Mesothelial cell of epicardium (in vitro differentiated cells): ENCODE measurements at regions not wholly inside any gene's neighbourhood (a gene's known extent, or its start where the extent isn't known, plus 50 kb on each side); places are given as distances from the start of the nearest gene placed in this dataset.

Experiments used
- DNase-seq, 2 experiments: peaks; one replicate each; pipeline ENCODE4 v3.0.0; 2021; ENCODE audit warnings: low spot score in 2 of 2; ENCODE audit not compliant: unreplicated experiment in 2 of 2
- H3K27ac Mint-ChIP-seq: 2 replicates; pipeline ENCODE4 v1.8.0; 2021; ENCODE audit warnings: mixed read lengths
- H3K27me3 Mint-ChIP-seq: 2 replicates; pipeline ENCODE4 v1.8.0; 2021; ENCODE audit warnings: low read depth, mixed read lengths
- H3K36me3 Mint-ChIP-seq: 2 replicates; pipeline ENCODE4 v1.8.0; 2021; ENCODE audit warnings: mixed read lengths
- H3K4me1 Mint-ChIP-seq: 2 replicates; pipeline ENCODE4 v1.8.0; 2021; ENCODE audit warnings: mixed read lengths
- H3K4me3 Mint-ChIP-seq: 2 replicates; pipeline ENCODE4 v1.8.0; 2021; ENCODE audit warnings: mild to moderate bottlenecking, moderate library complexity, mixed read lengths
- H3K9me3 Mint-ChIP-seq: 2 replicates; pipeline ENCODE4 v1.8.0; 2021; ENCODE audit warnings: mixed read lengths
- TF ChIP-seq, protein P1 (sequence below): fragments of 200-600 bp; sonication (generic); IDR thresholded peaks from one replicate; pipeline ENCODE4 v1.5.0; 2021; ENCODE audit warnings: antibody characterized with exemption; ENCODE audit not compliant: unreplicated experiment

DNA sequence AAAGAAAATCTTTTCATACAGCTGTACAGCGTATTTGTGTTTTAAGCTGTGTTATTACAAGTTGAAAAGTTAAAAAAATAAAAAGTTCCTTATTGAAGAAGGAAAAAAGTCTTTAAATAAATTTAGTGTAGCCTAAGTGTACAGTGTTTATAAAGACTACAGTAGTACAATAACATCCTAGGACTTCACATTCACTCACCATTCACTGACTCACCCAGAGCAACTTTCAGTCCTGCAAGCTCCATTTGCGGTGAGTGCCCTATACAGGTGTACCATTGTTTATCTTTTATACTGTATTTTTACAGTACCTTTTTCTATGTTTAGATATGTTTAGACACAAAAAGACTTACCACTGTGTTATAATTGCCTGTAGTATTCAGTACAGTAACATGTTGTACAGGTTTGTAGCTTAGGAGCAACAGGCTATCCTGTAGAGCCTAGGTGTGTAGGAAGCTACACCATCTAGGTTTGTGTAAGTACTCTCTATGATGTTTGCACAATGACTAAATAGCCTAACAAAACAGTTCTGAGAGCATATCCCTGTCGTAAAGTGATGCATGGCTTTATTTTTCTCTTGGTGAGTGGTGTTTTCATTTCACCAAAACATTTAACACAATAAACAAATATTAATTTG lies 275.2 kb downstream of the DACT1 start:
- H3K27ac Mint-ChIP-seq, result no peak overlapping the region
- no peaks in the 10 kb centered on the region for H3K9me3 Mint-ChIP-seq
- H3K4me3 Mint-ChIP-seq, result no peak overlapping the region
- H3K36me3 Mint-ChIP-seq, result no peaks in the 10 kb centered on the region
- no peak for DNase-seq
- peaks cover 18% of the 10 kb centered on the region for H3K4me1 Mint-ChIP-seq
- TF ChIP-seq, protein P1, sequence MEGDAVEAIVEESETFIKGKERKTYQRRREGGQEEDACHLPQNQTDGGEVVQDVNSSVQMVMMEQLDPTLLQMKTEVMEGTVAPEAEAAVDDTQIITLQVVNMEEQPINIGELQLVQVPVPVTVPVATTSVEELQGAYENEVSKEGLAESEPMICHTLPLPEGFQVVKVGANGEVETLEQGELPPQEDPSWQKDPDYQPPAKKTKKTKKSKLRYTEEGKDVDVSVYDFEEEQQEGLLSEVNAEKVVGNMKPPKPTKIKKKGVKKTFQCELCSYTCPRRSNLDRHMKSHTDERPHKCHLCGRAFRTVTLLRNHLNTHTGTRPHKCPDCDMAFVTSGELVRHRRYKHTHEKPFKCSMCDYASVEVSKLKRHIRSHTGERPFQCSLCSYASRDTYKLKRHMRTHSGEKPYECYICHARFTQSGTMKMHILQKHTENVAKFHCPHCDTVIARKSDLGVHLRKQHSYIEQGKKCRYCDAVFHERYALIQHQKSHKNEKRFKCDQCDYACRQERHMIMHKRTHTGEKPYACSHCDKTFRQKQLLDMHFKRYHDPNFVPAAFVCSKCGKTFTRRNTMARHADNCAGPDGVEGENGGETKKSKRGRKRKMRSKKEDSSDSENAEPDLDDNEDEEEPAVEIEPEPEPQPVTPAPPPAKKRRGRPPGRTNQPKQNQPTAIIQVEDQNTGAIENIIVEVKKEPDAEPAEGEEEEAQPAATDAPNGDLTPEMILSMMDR, result no peak
- H3K27me3 Mint-ChIP-seq, result no peaks in the 10 kb centered on the region

DNA sequence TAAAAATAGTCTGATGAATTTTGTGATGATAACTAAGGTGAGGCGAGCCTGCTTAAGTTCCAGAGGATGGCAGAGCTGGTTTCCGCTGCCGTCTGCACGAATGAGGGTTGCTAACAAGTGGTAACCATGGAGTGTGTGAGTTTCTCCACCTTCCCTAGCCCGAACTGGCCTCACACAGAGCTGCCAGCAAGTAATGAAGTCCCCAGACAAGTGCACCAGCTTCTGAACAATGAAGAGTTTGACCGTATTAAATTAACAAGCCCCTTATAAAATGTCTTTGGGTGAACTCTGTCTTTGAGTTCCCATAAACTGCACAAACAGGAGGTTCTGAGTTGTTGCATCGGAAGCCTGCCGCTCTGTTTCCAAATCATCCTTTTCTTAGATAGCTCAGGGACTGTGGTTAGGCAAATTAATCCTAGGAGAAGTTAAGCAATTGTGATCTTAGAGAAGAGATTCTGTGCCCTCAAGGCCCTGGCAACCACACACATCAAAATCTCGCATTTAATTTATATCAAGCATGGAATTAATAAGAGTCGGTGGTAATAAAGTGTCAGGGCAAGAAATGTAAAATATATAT lies 274.1 kb upstream of the DAAM1 start:
- Mint-ChIP-seq H3K36me3 (no peaks in the 10 kb centered on the region), H3K4me3 (no peak overlapping the region), H3K27me3 (no peaks in the 10 kb centered on the region), H3K27ac (no peak overlapping the region), H3K9me3 (no peaks in the 10 kb centered on the region), H3K4me1 (peaks cover 22% of the 10 kb centered on the region)
- DNase-seq, result no peak
- TF ChIP-seq, protein P1, result no peak

DNA sequence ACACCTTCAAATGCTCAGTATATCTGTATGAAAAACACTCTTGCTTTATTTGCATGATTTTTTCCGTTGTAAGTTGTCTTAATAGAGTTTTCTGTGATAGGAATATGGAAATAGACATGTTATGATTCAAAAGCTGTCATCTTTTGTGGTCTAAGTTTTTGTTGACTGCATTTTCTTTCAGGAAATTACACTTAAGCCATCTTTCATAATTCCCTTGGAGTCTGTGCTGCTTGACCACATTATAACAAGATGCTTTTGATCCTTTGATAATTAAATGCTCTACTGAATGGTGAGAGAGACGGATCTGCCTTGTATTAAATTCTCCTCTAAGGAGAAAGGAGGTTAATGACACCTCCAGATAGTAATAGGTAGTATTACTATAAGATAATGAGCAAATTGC lies 272.8 kb upstream of the DAAM1 start:
- Mint-ChIP-seq H3K4me3 (no peak overlapping the region), H3K36me3 (no peaks in the 10 kb centered on the region), H3K9me3 (no peaks in the 10 kb centered on the region), H3K27me3 (no peaks in the 10 kb centered on the region), H3K4me1 (peaks cover 33% of the 10 kb centered on the region), H3K27ac (no peak overlapping the region)
- no peak for DNase-seq
- TF ChIP-seq, protein P1, result no peak

DNA sequence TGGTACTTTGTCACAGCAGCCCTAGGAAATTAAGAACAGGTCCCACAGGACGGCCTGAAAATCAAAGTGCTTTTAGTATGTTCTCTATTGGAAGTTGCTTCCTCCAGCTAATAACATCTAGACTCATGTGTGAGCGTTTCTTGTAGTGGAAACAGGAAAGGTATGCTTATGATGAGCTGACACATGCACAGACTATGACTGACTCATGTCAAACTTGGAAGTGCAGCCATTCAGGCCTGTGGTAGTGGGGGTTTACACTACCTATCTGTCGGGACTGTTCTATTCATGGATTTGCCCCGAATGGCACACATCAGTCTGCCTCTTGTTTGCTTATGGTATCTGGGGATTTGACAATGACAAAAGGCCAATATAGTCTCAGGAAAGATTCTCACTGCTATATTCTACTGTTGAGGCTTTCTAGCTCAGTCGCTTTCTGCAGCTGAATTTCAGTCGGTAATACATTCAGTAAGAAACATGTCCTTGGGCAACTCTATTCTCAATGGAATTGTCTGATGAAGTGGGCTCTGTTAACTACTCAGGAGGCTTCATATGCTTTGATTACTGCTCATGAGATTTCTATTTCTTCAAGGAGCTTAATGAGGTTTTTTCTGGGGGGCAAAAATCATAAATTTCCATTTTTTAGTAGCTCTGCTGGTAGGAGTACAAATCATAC lies 270.3 kb upstream of the DAAM1 start:
- no peak overlapping the region for H3K4me3 Mint-ChIP-seq
- DNase-seq, result no peak
- H3K4me1 Mint-ChIP-seq, result peaks cover 33% of the 10 kb centered on the region
- H3K27ac Mint-ChIP-seq, result no peak overlapping the region
- no peaks in the 10 kb centered on the region for H3K27me3 Mint-ChIP-seq
- TF ChIP-seq, protein P1, result no peak
- peaks cover 10% of the 10 kb centered on the region for H3K9me3 Mint-ChIP-seq
- no peaks in the 10 kb centered on the region for H3K36me3 Mint-ChIP-seq

DNA sequence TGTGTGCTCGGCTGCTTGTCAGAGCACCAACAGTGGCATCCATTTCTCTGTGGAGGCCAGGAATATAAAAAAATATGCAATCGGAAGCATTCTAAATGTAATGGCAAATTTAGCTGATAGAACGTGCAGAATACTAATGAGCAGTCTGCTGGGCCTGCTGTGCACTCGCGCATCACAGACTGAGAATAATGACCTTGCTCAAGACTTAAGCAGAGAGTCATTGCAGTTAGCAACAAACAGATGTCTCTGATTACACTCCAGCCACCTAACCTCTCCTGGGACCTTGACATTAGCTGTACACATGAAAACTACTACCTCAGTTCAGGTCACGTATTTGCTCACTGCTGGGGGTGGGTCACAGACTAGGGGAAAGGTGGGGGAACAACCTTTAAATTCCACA lies 269.2 kb upstream of the DAAM1 start:
- peaks cover 31% of the 10 kb centered on the region for H3K4me1 Mint-ChIP-seq
- DNase-seq, result no peak
- TF ChIP-seq, protein P1, result no peak

More for the DNA sequence above, 269.2 kb upstream of the DAAM1 start:
- Mint-ChIP-seq H3K27me3 (no peaks in the 10 kb centered on the region), H3K4me3 (no peak overlapping the region), H3K27ac (no peak overlapping the region), H3K9me3 (peaks cover 10% of the 10 kb centered on the region), H3K36me3 (no peaks in the 10 kb centered on the region)
